HEK293 (cell line): ENCODE measurements at regions not wholly inside any gene's neighbourhood (a gene's known extent, or its start where the extent isn't known, plus 50 kb on each side); places are given as distances from the start of the nearest gene placed in this dataset.

ENCODE experiments used
- CTCF ChIA-PET: fragments of 350-600 bp; formaldehyde crosslinking; extraction: SDS; loops from one replicate; lab custom pipeline; 2021; ENCODE audit warnings: antibody characterized with exemption; lab: Yijun Ruan, JAX
- POLR2A ChIA-PET: fragments of 300-600 bp; formaldehyde crosslinking; extraction: SDS; loops from one replicate; lab custom pipeline; 2020; ENCODE audit warnings: antibody characterized with exemption, inconsistent platforms; lab: Yijun Ruan, JAX
- H3K27ac ChIP-seq: fragments of 200-500 bp; sonication (Bioruptor generic); 2 replicates; pipeline ENCODE4 v1.5.1; 2014; ENCODE audit warnings: low read depth, low read length, control low read depth, inconsistent platforms; ENCODE audit errors: extremely low read depth
- H3K36me3 ChIP-seq, 2 experiments: fragments of 200-500 bp in 1 of 2; sonication (Bioruptor generic) in 1 of 2; 1 replicate in 1 of 2; 2 replicates in 1 of 2; pipeline ENCODE4 v1.5.1; 2014 to 2017; ENCODE audit warnings: inconsistent platforms in 2 of 2, low read length in 2 of 2; ENCODE audit not compliant: control insufficient read depth in 2 of 2, insufficient read depth in 1 of 2
- H3K4me1 ChIP-seq: fragments of 200-500 bp; sonication (Bioruptor generic); 2 replicates; pipeline ENCODE4 v1.5.1; 2014; ENCODE audit warnings: mild to moderate bottlenecking, low read length, inconsistent platforms; ENCODE audit not compliant: control insufficient read depth, insufficient read depth
- H3K4me3 ChIP-seq: 2 replicates; pipeline ENCODE4 v1.5.1; 2011; ENCODE audit warnings: low read depth, mild to moderate bottlenecking, control low read depth, low read length, moderate library complexity
- H3K9me3 ChIP-seq: fragments of 200-500 bp; sonication (Bioruptor generic); 2 replicates; pipeline ENCODE4 v1.5.1; 2014; ENCODE audit warnings: low read depth, low read length, inconsistent platforms; ENCODE audit not compliant: control insufficient read depth, insufficient read depth
- AEBP2 ChIP-seq: fragments of 450-650 bp; formaldehyde crosslinking; IDR thresholded peaks from 2 replicates; pipeline ENCODE4 v1.5.1; 2016; ENCODE audit warnings: missing biosample characterization, missing genetic modification characterization, borderline replicate concordance
- BCL11B ChIP-seq: fragments of 450-650 bp; formaldehyde crosslinking; IDR thresholded peaks from 2 replicates; pipeline ENCODE4 v1.5.1; 2016; ENCODE audit warnings: low read depth, missing biosample characterization, missing genetic modification characterization
- GLIS1 ChIP-seq: fragments of 450-650 bp; formaldehyde crosslinking; IDR thresholded peaks from 2 replicates; pipeline ENCODE4 v1.5.1; 2016; ENCODE audit warnings: missing biosample characterization, missing genetic modification characterization
- REPIN1 ChIP-seq: fragments of 450-650 bp; formaldehyde crosslinking; IDR thresholded peaks from 2 replicates; pipeline ENCODE4 v1.5.1; 2017; ENCODE audit warnings: missing biosample characterization, missing genetic modification characterization, low read depth
- SP3 ChIP-seq: fragments of 450-650 bp; formaldehyde crosslinking; IDR thresholded peaks from 2 replicates; pipeline ENCODE4 v1.5.1; 2016; ENCODE audit warnings: missing biosample characterization, missing genetic modification characterization
- TRIM28 ChIP-seq: IDR thresholded peaks from 2 replicates; pipeline ENCODE4 v1.6.1; 2011; ENCODE audit warnings: low read length, control low read depth, borderline replicate concordance
- ZBTB8A ChIP-seq: fragments of 450-650 bp; formaldehyde crosslinking; IDR thresholded peaks from 2 replicates; pipeline ENCODE4 v1.5.1; 2016; ENCODE audit warnings: missing biosample characterization, missing genetic modification characterization
- ZNF112 ChIP-seq: fragments of 450-650 bp; formaldehyde crosslinking; IDR thresholded peaks from 2 replicates; pipeline ENCODE4 v1.5.0; 2017; ENCODE audit warnings: missing biosample characterization, missing genetic modification characterization
- ZNF146 ChIP-seq: fragments of 450-650 bp; formaldehyde crosslinking; IDR thresholded peaks from 2 replicates; pipeline ENCODE4 v1.5.1; 2016; ENCODE audit warnings: missing biosample characterization, missing genetic modification characterization
- ZNF202 ChIP-seq: fragments of 450-650 bp; formaldehyde crosslinking; IDR thresholded peaks from 2 replicates; pipeline ENCODE4 v1.5.1; 2016; ENCODE audit warnings: missing biosample characterization, missing genetic modification characterization, borderline replicate concordance
- ZNF302 ChIP-seq: fragments of 450-650 bp; formaldehyde crosslinking; IDR thresholded peaks from 2 replicates; pipeline ENCODE4 v1.5.1; 2016; ENCODE audit warnings: missing biosample characterization, missing genetic modification characterization, low read depth
- ZNF366 ChIP-seq: fragments of 450-650 bp; formaldehyde crosslinking; conservative IDR thresholded peaks from 2 replicates; pipeline ENCODE4 v1.5.1; 2016; ENCODE audit warnings: missing biosample characterization, missing genetic modification characterization
- ZNF530 ChIP-seq: fragments of 450-650 bp; formaldehyde crosslinking; IDR thresholded peaks from 2 replicates; pipeline ENCODE4 v1.5.1; 2016; ENCODE audit warnings: low read depth, missing biosample characterization, missing genetic modification characterization
- ZNF555 ChIP-seq: fragments of 450-650 bp; formaldehyde crosslinking; conservative IDR thresholded peaks from 2 replicates; pipeline ENCODE4 v1.5.1; 2017; ENCODE audit warnings: missing biosample characterization, mild to moderate bottlenecking, missing genetic modification characterization, inconsistent platforms
- ZNF571 ChIP-seq: fragments of 450-650 bp; formaldehyde crosslinking; IDR thresholded peaks from 2 replicates; pipeline ENCODE4 v1.5.0; 2017; ENCODE audit warnings: missing biosample characterization, missing genetic modification characterization
- ZNF670 ChIP-seq: fragments of 450-650 bp; formaldehyde crosslinking; IDR thresholded peaks from 2 replicates; pipeline ENCODE4 v1.5.1; 2016; ENCODE audit warnings: missing biosample characterization, missing genetic modification characterization, low read depth
- ZNF76 ChIP-seq: fragments of 450-650 bp; formaldehyde crosslinking; IDR thresholded peaks from 2 replicates; pipeline ENCODE4; 2016; ENCODE audit warnings: low read depth, missing biosample characterization, missing genetic modification characterization, borderline replicate concordance
- ZNF776 ChIP-seq: fragments of 450-650 bp; formaldehyde crosslinking; IDR thresholded peaks from 2 replicates; pipeline ENCODE4 v1.5.0; 2017; ENCODE audit warnings: missing biosample characterization, missing genetic modification characterization, borderline replicate concordance
- ZNF777 ChIP-seq: fragments of 450-650 bp; formaldehyde crosslinking; IDR thresholded peaks from 2 replicates; pipeline ENCODE4 v1.5.1; 2017; ENCODE audit warnings: missing biosample characterization, missing genetic modification characterization, borderline replicate concordance
- TF ChIP-seq, protein P1 (sequence below): fragments of 450-650 bp; formaldehyde crosslinking; IDR thresholded peaks from 2 replicates; pipeline ENCODE4 v1.5.1; 2016; ENCODE audit warnings: missing biosample characterization, missing genetic modification characterization
- TF ChIP-seq, protein P2 (sequence below): fragments of 450-650 bp; formaldehyde crosslinking; IDR thresholded peaks from 2 replicates; pipeline ENCODE4 v1.5.1; 2016; ENCODE audit warnings: missing biosample characterization, missing genetic modification characterization
- TF ChIP-seq, protein P3 (sequence below): fragments of 450-650 bp; formaldehyde crosslinking; optimal IDR thresholded peaks from 2 replicates; pipeline ENCODE3; 2016; ENCODE audit warnings: missing biosample characterization, mild to moderate bottlenecking, missing genetic modification characterization

DNA sequence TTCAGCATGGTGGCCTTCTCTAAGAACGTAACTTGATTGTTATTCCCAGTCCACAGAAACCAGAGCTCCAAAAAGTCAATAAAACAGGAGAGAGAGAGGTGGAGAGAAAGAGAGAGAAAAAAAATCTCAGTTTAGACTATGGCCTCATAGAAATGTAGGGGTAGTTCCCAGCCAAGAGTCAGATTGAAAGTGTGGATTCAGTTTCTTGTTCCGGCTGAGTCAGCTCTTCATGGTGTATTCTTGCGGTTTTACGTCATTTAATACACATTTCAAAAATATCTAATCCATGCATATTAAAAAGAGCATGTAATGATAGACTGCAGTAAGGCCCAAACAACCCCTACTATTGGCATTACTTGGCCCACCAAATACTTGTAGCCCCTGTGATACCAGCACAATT lies 303.9 kb downstream of the ETAA1 start:
- Histone ChIP-seq H3K4me3 (no peak overlapping the region), H3K36me3 (no peaks in the 10 kb centered on the region), H3K9me3 (no peaks in the 10 kb centered on the region), H3K4me1 (no peaks in the 10 kb centered on the region), H3K27ac (no peak overlapping the region)
- POLR2A ChIA-PET = no interaction called here
- CTCF ChIA-PET = interaction anchor here (1.2 kb wide), 2 partner anchors 37 to 139 kb away, joined by 3 to 4 read pairs; no protein-coding TSS in a partner anchor
- no peak for TF ChIP-seq ZNF302 (tag by site-specific recombination)

DNA sequence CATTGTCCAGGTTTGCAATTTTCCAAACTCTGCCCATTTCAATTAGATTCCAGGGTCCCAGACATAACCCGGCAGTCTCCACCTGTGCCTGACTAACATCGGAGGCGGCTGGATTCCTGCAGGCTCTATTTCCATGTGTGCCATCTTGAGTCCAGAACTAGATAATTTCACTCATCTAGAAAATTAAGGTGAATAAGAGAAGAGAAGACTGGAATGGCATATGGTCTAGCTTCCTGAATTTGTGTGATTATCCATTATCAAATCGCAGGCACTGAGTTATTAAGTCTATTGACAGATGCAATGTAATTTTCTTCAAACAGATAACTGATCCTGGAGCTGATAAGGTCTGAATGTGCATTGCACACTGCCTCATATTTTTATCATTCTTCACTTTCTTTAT lies 305.2 kb downstream of the ETAA1 start:
- H3K36me3 ChIP-seq = no peaks in the 10 kb centered on the region
- ChIA-PET POLR2A (no interaction called here), CTCF (no interaction called here)
- H3K9me3 ChIP-seq = no peaks in the 10 kb centered on the region
- no peak for TF ChIP-seq ZNF76
- TF ChIP-seq ZNF530 (tag by site-specific recombination) = no peak
- no peak overlapping the region for H3K4me3 ChIP-seq
- no peak overlapping the region for H3K27ac ChIP-seq
- H3K4me1 ChIP-seq = no peaks in the 10 kb centered on the region

GRCh38 chr2:67702937-67703336 lies 305.8 kb downstream of the ETAA1 start:
- Histone ChIP-seq H3K4me3 (no peak overlapping the region), H3K4me1 (no peaks in the 10 kb centered on the region), H3K9me3 (no peaks in the 10 kb centered on the region), H3K36me3 (no peaks in the 10 kb centered on the region), H3K27ac (no peak overlapping the region)
- no peak for TF ChIP-seq SP3 (tag by site-specific recombination)
- no peak for TF ChIP-seq ZNF146 (tag by site-specific recombination)
- no peak for TF ChIP-seq ZNF555 (tag by site-specific recombination)
- TF ChIP-seq REPIN1 = no peak
- TF ChIP-seq BCL11B (tag by site-specific recombination) = no peak
- TF ChIP-seq ZNF112 (tag by site-specific recombination) = no peak
- no peak for TF ChIP-seq ZBTB8A (tag by site-specific recombination)
- TF ChIP-seq ZNF777 (tag by site-specific recombination) = no peak
- TF ChIP-seq, protein P1, sequence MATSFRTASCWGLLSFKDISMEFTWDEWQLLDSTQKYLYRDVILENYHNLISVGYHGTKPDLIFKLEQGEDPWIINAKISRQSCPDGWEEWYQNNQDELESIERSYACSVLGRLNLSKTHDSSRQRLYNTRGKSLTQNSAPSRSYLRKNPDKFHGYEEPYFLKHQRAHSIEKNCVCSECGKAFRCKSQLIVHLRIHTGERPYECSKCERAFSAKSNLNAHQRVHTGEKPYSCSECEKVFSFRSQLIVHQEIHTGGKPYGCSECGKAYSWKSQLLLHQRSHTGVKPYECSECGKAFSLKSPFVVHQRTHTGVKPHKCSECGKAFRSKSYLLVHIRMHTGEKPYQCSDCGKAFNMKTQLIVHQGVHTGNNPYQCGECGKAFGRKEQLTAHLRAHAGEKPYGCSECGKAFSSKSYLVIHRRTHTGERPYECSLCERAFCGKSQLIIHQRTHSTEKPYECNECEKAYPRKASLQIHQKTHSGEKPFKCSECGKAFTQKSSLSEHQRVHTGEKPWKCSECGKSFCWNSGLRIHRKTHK (tag by site-specific recombination) = no peak
- TF ChIP-seq, protein P2, sequence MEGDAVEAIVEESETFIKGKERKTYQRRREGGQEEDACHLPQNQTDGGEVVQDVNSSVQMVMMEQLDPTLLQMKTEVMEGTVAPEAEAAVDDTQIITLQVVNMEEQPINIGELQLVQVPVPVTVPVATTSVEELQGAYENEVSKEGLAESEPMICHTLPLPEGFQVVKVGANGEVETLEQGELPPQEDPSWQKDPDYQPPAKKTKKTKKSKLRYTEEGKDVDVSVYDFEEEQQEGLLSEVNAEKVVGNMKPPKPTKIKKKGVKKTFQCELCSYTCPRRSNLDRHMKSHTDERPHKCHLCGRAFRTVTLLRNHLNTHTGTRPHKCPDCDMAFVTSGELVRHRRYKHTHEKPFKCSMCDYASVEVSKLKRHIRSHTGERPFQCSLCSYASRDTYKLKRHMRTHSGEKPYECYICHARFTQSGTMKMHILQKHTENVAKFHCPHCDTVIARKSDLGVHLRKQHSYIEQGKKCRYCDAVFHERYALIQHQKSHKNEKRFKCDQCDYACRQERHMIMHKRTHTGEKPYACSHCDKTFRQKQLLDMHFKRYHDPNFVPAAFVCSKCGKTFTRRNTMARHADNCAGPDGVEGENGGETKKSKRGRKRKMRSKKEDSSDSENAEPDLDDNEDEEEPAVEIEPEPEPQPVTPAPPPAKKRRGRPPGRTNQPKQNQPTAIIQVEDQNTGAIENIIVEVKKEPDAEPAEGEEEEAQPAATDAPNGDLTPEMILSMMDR (tag by site-specific recombination) = no peak
- TF ChIP-seq GLIS1 (tag by site-specific recombination) = no peak
- TF ChIP-seq, protein P3, sequence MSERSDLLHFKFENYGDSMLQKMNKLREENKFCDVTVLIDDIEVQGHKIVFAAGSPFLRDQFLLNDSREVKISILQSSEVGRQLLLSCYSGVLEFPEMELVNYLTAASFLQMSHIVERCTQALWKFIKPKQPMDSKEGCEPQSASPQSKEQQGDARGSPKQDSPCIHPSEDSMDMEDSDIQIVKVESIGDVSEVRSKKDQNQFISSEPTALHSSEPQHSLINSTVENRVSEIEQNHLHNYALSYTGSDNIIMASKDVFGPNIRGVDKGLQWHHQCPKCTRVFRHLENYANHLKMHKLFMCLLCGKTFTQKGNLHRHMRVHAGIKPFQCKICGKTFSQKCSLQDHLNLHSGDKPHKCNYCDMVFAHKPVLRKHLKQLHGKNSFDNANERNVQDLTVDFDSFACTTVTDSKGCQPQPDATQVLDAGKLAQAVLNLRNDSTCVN (tag by site-specific recombination) = no peak
- TF ChIP-seq AEBP2 = no peak
- TF ChIP-seq ZNF366 (tag by site-specific recombination) = no peak
- TF ChIP-seq ZNF776 = no peak
- TF ChIP-seq ZNF202 (tag by site-specific recombination) = no peak
- no peak for TF ChIP-seq ZNF571
- no peak for TF ChIP-seq ZNF670 (tag by site-specific recombination)
- no peak for TF ChIP-seq TRIM28
- ChIA-PET POLR2A (no interaction called here), CTCF (no interaction called here)
